ENCODE measurements at regions not wholly inside any gene's neighbourhood (a gene's known extent, or its start where the extent isn't known, plus 50 kb on each side); places are given as distances from the start of the nearest gene placed in this dataset.

DNA sequence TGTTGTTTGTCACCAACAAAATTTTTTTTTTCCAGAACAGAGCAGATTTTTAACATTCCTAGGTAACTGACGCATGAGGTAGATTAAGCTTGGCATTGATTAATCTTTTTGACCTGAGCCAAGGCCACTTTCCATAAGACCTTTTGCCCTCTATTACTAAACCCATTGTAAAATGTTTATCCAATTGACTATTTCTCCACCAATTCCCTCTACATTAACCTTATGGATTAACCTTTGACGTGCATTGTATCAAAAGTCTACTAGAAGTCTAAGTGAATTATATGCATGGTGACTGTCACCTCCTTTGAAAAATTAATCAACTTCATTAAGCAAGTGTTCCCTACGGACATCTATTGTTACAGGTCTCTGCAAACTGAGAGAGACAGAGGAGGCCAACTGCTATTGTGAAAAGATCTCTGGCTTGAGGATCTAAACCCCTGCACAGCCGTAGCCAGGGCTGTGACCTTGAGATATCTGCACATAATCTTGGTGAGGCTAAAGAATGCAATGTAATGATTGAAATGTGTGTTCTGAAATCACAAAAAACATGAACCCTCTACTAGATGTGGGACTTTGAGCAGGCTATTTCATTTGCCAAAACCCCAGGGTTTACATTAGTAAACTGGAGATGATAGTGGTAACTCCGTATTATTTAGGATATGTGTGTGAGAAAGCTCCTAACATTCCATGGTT, 632.2 kb downstream of the TLR4 start:
- H3K27me3 ChIP-seq (ENCODE audit: control insufficient read depth in 1 of 2, insufficient read depth in 2 of 2, low read length in 2 of 2) = no peaks in the 10 kb centered on the region
- no peaks in the 10 kb centered on the region for H3K36me3 ChIP-seq (ENCODE audit: control insufficient read depth in 2 of 2, insufficient read depth in 2 of 2, low read length in 1 of 2)
- H3K4me3 ChIP-seq (ENCODE audit: low read depth in 1 of 2, low read length in 2 of 2) = no peak overlapping the region
- H3K4me1 ChIP-seq (ENCODE audit: control insufficient read depth in 2 of 2, insufficient read depth in 2 of 2, low read length in 1 of 2) = no peaks in the 10 kb centered on the region
- H3K9me3 ChIP-seq (ENCODE audit: control insufficient read depth in 2 of 2, insufficient read depth in 1 of 2, low read depth in 1 of 2, low read length in 1 of 2) = no peaks in the 10 kb centered on the region
- WGBS, 2 donors = 37 to 39% methylated on average over 5 of the region's 5 CpGs
- H3K27ac ChIP-seq (ENCODE audit: low read depth in 2 of 2, low read length in 1 of 2) = no peak overlapping the region

DNA sequence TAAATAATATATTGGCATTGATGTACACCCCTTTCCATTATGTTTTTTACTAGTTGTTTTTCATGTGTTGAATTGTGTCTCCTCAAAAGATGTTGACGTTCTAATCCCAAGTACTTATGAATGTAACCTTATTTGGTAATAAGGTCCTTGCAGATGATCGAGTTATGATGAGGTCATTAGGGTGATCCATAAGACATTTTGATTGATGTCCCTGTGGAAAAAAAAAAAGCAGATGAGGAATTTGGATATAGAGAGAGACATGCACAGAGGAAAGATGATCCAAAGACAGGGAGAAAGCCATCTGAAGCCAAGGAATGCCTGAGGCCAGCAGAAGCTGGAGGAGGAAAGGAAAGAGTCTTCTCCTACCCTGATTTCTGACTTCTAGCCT, 632.7 kb downstream of the TLR4 start:
- WGBS, 2 donors = 47 to 65% methylated on average over 2 of the region's 2 CpGs
- Histone ChIP-seq H3K4me1 (ENCODE audit: control insufficient read depth in 2 of 2, insufficient read depth in 2 of 2, low read length in 1 of 2) (no peaks in the 10 kb centered on the region), H3K9me3 (ENCODE audit: control insufficient read depth in 2 of 2, insufficient read depth in 1 of 2, low read depth in 1 of 2, low read length in 1 of 2) (no peaks in the 10 kb centered on the region), H3K27me3 (ENCODE audit: control insufficient read depth in 1 of 2, insufficient read depth in 2 of 2, low read length in 2 of 2) (no peaks in the 10 kb centered on the region), H3K27ac (ENCODE audit: low read depth in 2 of 2, low read length in 1 of 2) (no peak overlapping the region), H3K4me3 (ENCODE audit: low read depth in 1 of 2, low read length in 2 of 2) (no peak overlapping the region), H3K36me3 (ENCODE audit: control insufficient read depth in 2 of 2, insufficient read depth in 2 of 2, low read length in 1 of 2) (no peaks in the 10 kb centered on the region)

DNA sequence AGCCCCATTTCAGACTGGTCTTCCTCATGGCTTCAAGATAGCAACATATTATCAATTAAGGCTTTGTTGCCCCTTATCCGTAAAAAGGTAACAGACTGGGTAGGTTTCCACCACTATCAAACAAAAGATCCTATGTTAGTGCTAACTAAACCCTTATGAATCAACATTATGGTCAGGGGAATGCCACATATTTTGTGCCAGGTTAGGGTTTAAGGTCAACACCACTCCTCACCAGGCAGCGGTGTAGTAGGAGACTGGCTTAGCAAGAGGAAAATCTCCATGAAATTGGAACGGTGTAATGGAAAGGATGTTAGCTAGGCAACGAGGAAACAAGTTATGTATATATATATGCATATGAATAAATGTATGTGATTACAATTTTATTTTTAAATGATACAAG, 655.8 kb downstream of the TLR4 start:
- Histone ChIP-seq H3K36me3 (ENCODE audit: control insufficient read depth in 2 of 2, insufficient read depth in 2 of 2, low read length in 1 of 2) (no peaks in the 10 kb centered on the region), H3K4me1 (ENCODE audit: control insufficient read depth in 2 of 2, insufficient read depth in 2 of 2, low read length in 1 of 2) (no peaks in the 10 kb centered on the region), H3K27ac (ENCODE audit: low read depth in 2 of 2, low read length in 1 of 2) (no peak overlapping the region), H3K4me3 (ENCODE audit: low read depth in 1 of 2, low read length in 2 of 2) (no peak overlapping the region), H3K9me3 (ENCODE audit: control insufficient read depth in 2 of 2, insufficient read depth in 1 of 2, low read depth in 1 of 2, low read length in 1 of 2) (peaks cover 9 to 13% of the 10 kb centered on the region in 2 donors), H3K27me3 (ENCODE audit: control insufficient read depth in 1 of 2, insufficient read depth in 2 of 2, low read length in 2 of 2) (no peaks in the 10 kb centered on the region)
- 79 to 86% methylated on average over 4 of the region's 4 CpGs for WGBS, 2 donors

DNA sequence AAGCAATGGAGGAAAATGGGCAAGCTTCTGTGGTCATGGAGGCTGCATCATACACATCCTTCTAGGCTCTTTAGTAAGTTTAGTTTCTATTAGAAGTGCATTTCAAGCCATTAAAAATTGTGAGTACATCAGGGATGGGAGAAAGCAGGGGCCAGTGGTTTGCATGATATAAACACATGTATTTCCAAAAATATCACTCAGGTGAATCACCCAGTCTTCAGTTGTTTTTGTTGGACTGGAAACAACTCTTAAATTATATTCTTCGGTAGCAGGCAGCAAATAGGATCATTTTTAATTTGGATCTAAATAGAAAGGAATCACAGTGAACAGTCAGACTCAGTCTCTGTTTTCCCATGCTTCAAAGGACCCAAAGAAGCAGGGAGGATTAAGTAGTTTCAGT, 657.9 kb downstream of the TLR4 start:
- no peaks in the 10 kb centered on the region for H3K4me1 ChIP-seq (ENCODE audit: control insufficient read depth in 2 of 2, insufficient read depth in 2 of 2, low read length in 1 of 2)
- WGBS, 2 donors = 75 to 80% methylated on average over 1 of the region's 1 CpG
- H3K27me3 ChIP-seq (ENCODE audit: control insufficient read depth in 1 of 2, insufficient read depth in 2 of 2, low read length in 2 of 2) = no peaks in the 10 kb centered on the region
- no peak overlapping the region for H3K4me3 ChIP-seq (ENCODE audit: low read depth in 1 of 2, low read length in 2 of 2)
- H3K27ac ChIP-seq (ENCODE audit: low read depth in 2 of 2, low read length in 1 of 2) = no peak overlapping the region
- H3K9me3 ChIP-seq (ENCODE audit: control insufficient read depth in 2 of 2, insufficient read depth in 1 of 2, low read depth in 1 of 2, low read length in 1 of 2) = peaks cover 9 to 13% of the 10 kb centered on the region in 2 donors
- H3K36me3 ChIP-seq (ENCODE audit: control insufficient read depth in 2 of 2, insufficient read depth in 2 of 2, low read length in 1 of 2) = no peaks in the 10 kb centered on the region

DNA sequence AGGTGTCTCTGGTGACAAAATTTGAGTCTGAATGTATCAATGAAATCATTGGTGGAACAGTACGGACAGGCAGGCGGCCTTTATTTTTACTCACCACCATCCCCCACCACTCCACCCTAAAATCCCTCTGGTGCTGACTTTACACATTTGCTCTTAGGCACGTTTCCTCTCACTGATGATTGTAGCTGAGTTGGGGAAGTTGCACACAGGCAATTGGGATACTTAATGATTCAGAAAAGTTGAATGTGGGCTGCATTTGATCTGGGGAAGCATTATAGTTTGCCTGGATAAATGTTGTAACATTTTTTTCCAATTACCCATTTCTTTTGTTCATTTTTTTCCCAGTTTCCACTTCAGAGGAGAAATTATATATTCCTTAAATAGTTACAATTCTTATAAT, 658.4 kb downstream of the TLR4 start:
- Histone ChIP-seq H3K27me3 (ENCODE audit: control insufficient read depth in 1 of 2, insufficient read depth in 2 of 2, low read length in 2 of 2) (no peaks in the 10 kb centered on the region), H3K27ac (ENCODE audit: low read depth in 2 of 2, low read length in 1 of 2) (no peak overlapping the region)
- 63 to 67% methylated on average over 3 of the region's 3 CpGs for WGBS, 2 donors

DNA sequence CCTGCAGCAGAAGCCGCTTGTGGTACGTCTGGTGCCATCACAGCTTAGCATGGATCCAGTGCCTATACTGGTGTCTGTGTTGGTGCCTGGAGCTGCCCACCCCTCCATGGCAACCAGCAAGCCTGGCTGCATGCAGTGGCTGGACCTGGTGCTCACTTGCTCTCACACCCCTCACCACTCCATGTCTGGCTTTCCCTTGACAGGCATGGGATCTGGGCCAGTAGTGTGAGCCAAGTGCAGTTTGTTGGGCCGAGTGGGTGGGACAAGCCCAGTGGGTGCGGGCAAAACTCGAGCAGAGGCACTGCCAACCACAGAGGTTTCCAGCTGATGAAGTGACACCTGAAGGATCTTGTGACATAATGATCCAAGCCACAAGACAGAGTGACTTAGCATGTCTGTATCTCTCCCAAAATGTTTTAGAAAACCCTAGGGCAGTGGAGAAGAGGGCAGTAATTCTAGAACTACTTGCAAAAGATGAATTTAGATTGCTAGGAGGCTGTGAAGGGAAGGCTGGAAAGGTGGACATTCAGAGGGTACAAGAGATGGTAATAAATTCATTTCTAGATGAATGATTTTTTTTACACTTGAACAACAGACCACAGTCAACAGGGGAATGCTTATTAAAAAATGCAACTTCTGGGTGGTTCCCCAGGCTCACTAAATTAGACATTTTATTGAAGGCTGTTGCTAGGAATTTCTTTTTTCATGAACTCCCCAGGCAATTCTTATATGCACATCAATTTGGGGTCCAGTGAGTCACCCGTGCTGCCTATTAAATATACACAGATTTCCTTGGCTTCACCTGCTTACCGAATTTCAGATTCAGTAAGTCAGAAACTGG, 660.3 kb downstream of the TLR4 start:
- no peaks in the 10 kb centered on the region for H3K36me3 ChIP-seq (ENCODE audit: control insufficient read depth in 2 of 2, insufficient read depth in 2 of 2, low read length in 1 of 2)
- WGBS, 2 donors = 80 to 81% methylated on average over 7 of the region's 7 CpGs
- no peaks in the 10 kb centered on the region for H3K27me3 ChIP-seq (ENCODE audit: control insufficient read depth in 1 of 2, insufficient read depth in 2 of 2, low read length in 2 of 2)
- H3K27ac ChIP-seq (ENCODE audit: low read depth in 2 of 2, low read length in 1 of 2) = no peak overlapping the region
- no peaks in the 10 kb centered on the region for H3K4me1 ChIP-seq (ENCODE audit: control insufficient read depth in 2 of 2, insufficient read depth in 2 of 2, low read length in 1 of 2)
- H3K4me3 ChIP-seq (ENCODE audit: low read depth in 1 of 2, low read length in 2 of 2) = no peak overlapping the region
- peaks cover 11 to 13% of the 10 kb centered on the region in 2 donors for H3K9me3 ChIP-seq (ENCODE audit: control insufficient read depth in 2 of 2, insufficient read depth in 1 of 2, low read depth in 1 of 2, low read length in 1 of 2)

More for the DNA sequence above, 658.4 kb downstream of the TLR4 start:
- no peaks in the 10 kb centered on the region for H3K36me3 ChIP-seq (ENCODE audit: control insufficient read depth in 2 of 2, insufficient read depth in 2 of 2, low read length in 1 of 2)
- peaks cover 9 to 13% of the 10 kb centered on the region in 2 donors for H3K9me3 ChIP-seq (ENCODE audit: control insufficient read depth in 2 of 2, insufficient read depth in 1 of 2, low read depth in 1 of 2, low read length in 1 of 2)
- no peak overlapping the region for H3K4me3 ChIP-seq (ENCODE audit: low read depth in 1 of 2, low read length in 2 of 2)
- no peaks in the 10 kb centered on the region for H3K4me1 ChIP-seq (ENCODE audit: control insufficient read depth in 2 of 2, insufficient read depth in 2 of 2, low read length in 1 of 2)

DNA sequence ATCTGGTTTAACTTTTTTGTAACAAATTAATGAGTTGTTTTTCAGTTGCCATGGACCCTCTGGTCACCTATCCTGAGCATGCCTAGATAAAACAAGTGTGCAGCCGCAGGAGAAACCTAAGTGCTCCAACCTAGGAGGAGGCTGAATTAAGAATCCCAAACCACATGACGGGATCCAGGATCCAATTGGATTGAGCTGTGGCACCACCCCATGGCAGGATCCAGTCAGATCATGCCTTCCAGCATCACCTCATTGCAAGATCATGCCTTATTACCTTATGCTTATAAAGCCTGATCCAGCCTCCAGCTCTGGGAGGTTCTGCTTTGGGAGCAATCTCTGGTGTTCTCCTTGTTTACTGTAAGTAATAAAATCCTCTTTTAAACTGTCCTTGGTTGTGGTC, 662.0 kb downstream of the TLR4 start:
- Histone ChIP-seq H3K4me3 (ENCODE audit: low read depth in 1 of 2, low read length in 2 of 2) (no peak overlapping the region), H3K27me3 (ENCODE audit: control insufficient read depth in 1 of 2, insufficient read depth in 2 of 2, low read length in 2 of 2) (no peaks in the 10 kb centered on the region), H3K27ac (ENCODE audit: low read depth in 2 of 2, low read length in 1 of 2) (no peak overlapping the region), H3K4me1 (ENCODE audit: control insufficient read depth in 2 of 2, insufficient read depth in 2 of 2, low read length in 1 of 2) (no peaks in the 10 kb centered on the region), H3K36me3 (ENCODE audit: control insufficient read depth in 2 of 2, insufficient read depth in 2 of 2, low read length in 1 of 2) (no peaks in the 10 kb centered on the region), H3K9me3 (ENCODE audit: control insufficient read depth in 2 of 2, insufficient read depth in 1 of 2, low read depth in 1 of 2, low read length in 1 of 2) (peaks cover 11 to 13% of the 10 kb centered on the region in 2 donors)
- WGBS, 2 donors = 83 to 88% methylated on average over 2 of the region's 2 CpGs

DNA sequence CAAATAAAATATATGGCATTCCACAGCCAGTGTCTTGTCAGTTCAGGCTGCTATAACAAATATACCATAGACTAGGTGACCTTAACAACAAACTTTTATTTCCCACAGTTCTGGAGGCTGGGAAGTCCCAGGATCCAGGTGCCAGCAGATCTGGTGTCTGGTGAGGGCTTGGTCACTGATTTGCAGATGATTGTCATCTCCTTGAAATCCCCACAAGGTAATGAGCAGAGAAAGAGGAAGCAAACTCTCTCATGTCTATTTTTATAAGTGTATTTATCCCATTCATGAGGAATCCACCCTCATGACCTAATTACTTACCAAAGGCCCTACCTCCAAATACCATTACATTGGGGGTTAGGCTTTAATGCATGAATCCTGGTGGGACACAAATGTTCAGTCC, 663.2 kb downstream of the TLR4 start:
- Histone ChIP-seq H3K4me1 (ENCODE audit: control insufficient read depth in 2 of 2, insufficient read depth in 2 of 2, low read length in 1 of 2) (no peaks in the 10 kb centered on the region), H3K27me3 (ENCODE audit: control insufficient read depth in 1 of 2, insufficient read depth in 2 of 2, low read length in 2 of 2) (no peaks in the 10 kb centered on the region), H3K9me3 (ENCODE audit: control insufficient read depth in 2 of 2, insufficient read depth in 1 of 2, low read depth in 1 of 2, low read length in 1 of 2) (peaks cover 11 to 13% of the 10 kb centered on the region in 2 donors)

DNA sequence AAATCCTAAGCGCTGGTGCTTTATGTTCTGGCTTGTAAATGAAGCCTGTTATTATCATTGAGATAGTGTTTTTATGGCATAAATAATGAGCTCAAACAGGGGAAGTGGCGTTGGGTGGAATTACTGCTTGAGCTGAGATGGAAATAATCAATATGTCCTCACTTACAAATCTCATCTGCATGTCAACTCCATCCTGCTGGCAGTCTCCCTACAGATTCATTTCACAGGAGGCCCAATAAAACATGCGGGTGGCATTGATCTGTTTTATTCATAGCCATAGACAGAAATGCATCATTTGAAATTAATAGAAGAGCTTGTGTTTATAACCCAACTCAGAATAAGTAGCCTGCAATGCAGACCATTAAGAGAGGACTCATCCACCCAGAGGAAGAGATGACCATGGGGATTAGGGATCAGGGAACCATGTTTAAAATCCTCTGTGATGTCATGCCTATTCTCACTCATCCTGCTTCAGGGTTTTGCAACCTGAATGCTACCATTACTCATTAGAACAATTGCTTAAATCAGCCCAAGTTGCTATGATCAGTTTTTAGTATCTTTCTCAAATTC, 680.4 kb downstream of the TLR4 start:
- 69 to 76% methylated on average over 3 of the region's 3 CpGs for WGBS, 2 donors
- Histone ChIP-seq H3K36me3 (ENCODE audit: control insufficient read depth in 2 of 2, insufficient read depth in 2 of 2, low read length in 1 of 2) (no peaks in the 10 kb centered on the region), H3K27me3 (ENCODE audit: control insufficient read depth in 1 of 2, insufficient read depth in 2 of 2, low read length in 2 of 2) (no peaks in the 10 kb centered on the region), H3K4me3 (ENCODE audit: low read depth in 1 of 2, low read length in 2 of 2) (no peak overlapping the region), H3K9me3 (ENCODE audit: control insufficient read depth in 2 of 2, insufficient read depth in 1 of 2, low read depth in 1 of 2, low read length in 1 of 2) (no peaks in the 10 kb centered on the region), H3K27ac (ENCODE audit: low read depth in 2 of 2, low read length in 1 of 2) (no peak overlapping the region), H3K4me1 (ENCODE audit: control insufficient read depth in 2 of 2, insufficient read depth in 2 of 2, low read length in 1 of 2) (no peaks in the 10 kb centered on the region)

More for the DNA sequence above, 663.2 kb downstream of the TLR4 start:
- Histone ChIP-seq H3K36me3 (ENCODE audit: control insufficient read depth in 2 of 2, insufficient read depth in 2 of 2, low read length in 1 of 2) (no peaks in the 10 kb centered on the region), H3K27ac (ENCODE audit: low read depth in 2 of 2, low read length in 1 of 2) (no peak overlapping the region), H3K4me3 (ENCODE audit: low read depth in 1 of 2, low read length in 2 of 2) (no peak overlapping the region)
